Kidney (tissue), 13 donors: ENCODE measurements at regions not wholly inside any gene's neighbourhood (a gene's known extent, or its start where the extent isn't known, plus 50 kb on each side); places are given as distances from the start of the nearest gene placed in this dataset.

Source experiments
- DNase-seq, 5 donors: peaks; one replicate each; pipeline ENCODE4 v3.0.0-alpha.2; 2013 to 2020
- FAIRE-seq: peaks from 2 replicates; lab custom pipeline; 2012; peaks lifted over from hg19 to GRCh38; lab: Jason Lieb, UNC
- H3K27ac ChIP-seq, 2 donors: one replicate each; pipeline ENCODE4 v1.7.0; 2013; ENCODE audit warnings: low read depth in 2 of 2, low read length in 2 of 2, inconsistent platforms in 1 of 2
- H3K27me3 ChIP-seq: one replicate; pipeline ENCODE4 v1.7.1; 2013; ENCODE audit warnings: low read length, inconsistent platforms; ENCODE audit not compliant: control insufficient read depth, insufficient read depth
- H3K36me3 ChIP-seq, 3 donors: one replicate each; pipeline versions ENCODE4 v1.7.0 to v1.7.1; 2013; ENCODE audit warnings: low read length in 3 of 3, control low read depth in 1 of 3, inconsistent platforms in 1 of 3; ENCODE audit not compliant: insufficient read depth in 3 of 3, control insufficient read depth in 2 of 3
- H3K4me1 ChIP-seq, 3 donors: one replicate each; pipeline versions ENCODE4 v1.7.0 to v1.7.1; 2013; ENCODE audit warnings: low read length in 3 of 3, inconsistent platforms in 1 of 3, low read depth in 1 of 3; ENCODE audit not compliant: control insufficient read depth in 2 of 3, insufficient read depth in 2 of 3
- H3K4me3 ChIP-seq, 3 donors: one replicate each; pipeline versions ENCODE4 v1.7.0 to v1.8.1; 2013; ENCODE audit warnings: low read length in 3 of 3, control low read depth in 1 of 3, inconsistent platforms in 1 of 3
- H3K9ac ChIP-seq, 3 donors: one replicate each; pipeline versions ENCODE4 v1.7.0 to v1.7.1; 2013; ENCODE audit warnings: low read length in 3 of 3, control low read depth in 1 of 3, inconsistent platforms in 1 of 3
- H3K9me3 ChIP-seq, 3 donors: one replicate each; pipeline versions ENCODE4 v1.7.0 to v1.7.1; 2013; ENCODE audit warnings: low read length in 3 of 3, control low read depth in 1 of 3, inconsistent platforms in 1 of 3; ENCODE audit not compliant: control insufficient read depth in 2 of 3, insufficient read depth in 1 of 3
- CTCF ChIP-seq: IDR thresholded peaks from 3 replicates; pipeline ENCODE4 v1.5.1; 2012; ENCODE audit warnings: mild to moderate bottlenecking, moderate library complexity, borderline replicate concordance; ENCODE audit not compliant: insufficient read depth; ENCODE audit errors: extremely low read depth
- intact Hi-C: fragments of 100-400 bp; cut with DNase I; formaldehyde crosslinking; loops from one replicate; pipeline ENCODE4 v1.11.1; 2022
- donor health status: control.
- donor health status: control.
- donor health status: control.
- donor health status: control.
- donor health status: control.
- donor health status: DM: yes; HTN: yes; CAD: no.
- donor health status: Normal renal cell carcinoma (clear cell type).

GRCh38 chr4:175424111-175424510, 388.0 kb downstream of the GPM6A start:
- DNase-seq (no peak), FAIRE-seq (no peak)
- Histone ChIP-seq H3K9me3 (peaks cover 0 to 3% (median 0%) of the 10 kb centered on the region in 3 donors), H3K4me1 (no peaks in the 10 kb centered on the region), H3K27ac (no peak overlapping the region), H3K9ac (no peak overlapping the region), H3K27me3 (no peaks in the 10 kb centered on the region), H3K36me3 (no peaks in the 10 kb centered on the region), H3K4me3 (no peak overlapping the region)
- intact Hi-C loops: no loop called here
- TF ChIP-seq CTCF: no peak

- H3K4me1 ChIP-seq: no peaks in the 10 kb centered on the region
- FAIRE-seq (no peak), DNase-seq (no peak)
- intact Hi-C loops: no loop called here
- TF ChIP-seq CTCF: no peak
- H3K36me3 ChIP-seq: no peaks in the 10 kb centered on the region
- no peak overlapping the region for H3K27ac ChIP-seq
- no peak overlapping the region for H3K4me3 ChIP-seq
- no peaks in the 10 kb centered on the region for H3K27me3 ChIP-seq
- no peak overlapping the region for H3K9ac ChIP-seq
- H3K9me3 ChIP-seq: peaks cover 0 to 3% (median 3%) of the 10 kb centered on the region in 3 donors
Observed at GRCh38 chr4:175427751-175428150, 384.3 kb downstream of the GPM6A start.

- H3K27ac ChIP-seq: no peak overlapping the region
- H3K4me3 ChIP-seq: no peak overlapping the region
- H3K27me3 ChIP-seq: no peaks in the 10 kb centered on the region
- no peak for TF ChIP-seq CTCF
- no peak overlapping the region for H3K9ac ChIP-seq
- intact Hi-C loops: no loop called here
- no peaks in the 10 kb centered on the region for H3K36me3 ChIP-seq
- DNase-seq (no peak), FAIRE-seq (no peak)
- H3K9me3 ChIP-seq: peaks cover 0 to 3% (median 0%) of the 10 kb centered on the region in 3 donors
- no peaks in the 10 kb centered on the region for H3K4me1 ChIP-seq
Observed at GRCh38 chr4:175431694-175432093, 380.4 kb downstream of the GPM6A start.

GRCh38 chr4:175435381-175435783, 376.7 kb downstream of the GPM6A start:
- H3K9ac ChIP-seq: no peak overlapping the region
- DNase-seq: peak in 3 of 5 donors; percentile 14 to 26 (median 14)
- FAIRE-seq: no peak
- H3K4me3 ChIP-seq: no peak overlapping the region
- no peak for TF ChIP-seq CTCF
- no peak overlapping the region for H3K27ac ChIP-seq
- no peaks in the 10 kb centered on the region for H3K36me3 ChIP-seq
- H3K4me1 ChIP-seq: no peaks in the 10 kb centered on the region
- intact Hi-C loops: no loop called here
- no peaks in the 10 kb centered on the region for H3K9me3 ChIP-seq
- no peaks in the 10 kb centered on the region for H3K27me3 ChIP-seq
